H1 (cell line): ENCODE measurements at regions not wholly inside any gene's neighbourhood (a gene's known extent, or its start where the extent isn't known, plus 50 kb on each side); places are given as distances from the start of the nearest gene placed in this dataset.

Experiments
- CTCF ChIA-PET: fragments of 300-600 bp; sonication (Branson Sonifier 250); formaldehyde crosslinking; loops from one replicate; lab custom pipeline; 2021; ENCODE audit not compliant: partially characterized antibody; lab: Charles Lee
- POLR2A ChIA-PET: fragments of 300-600 bp; sonication (Branson Sonifier 250); formaldehyde crosslinking; loops from one replicate; lab custom pipeline; 2021; ENCODE audit warnings: inconsistent platforms; ENCODE audit not compliant: partially characterized antibody; lab: Charles Lee
- DNase-seq, 2 experiments: peaks; one replicate each; pipeline versions ENCODE4 v3.0.0 to v3.0.0-alpha.2; 2010 to 2022; ENCODE audit warnings: low spot score in 2 of 2, low read depth in 1 of 2, mixed read lengths in 1 of 2
- FAIRE-seq: peaks from 2 replicates; lab custom pipeline; 2011; peaks lifted over from hg19 to GRCh38; lab: Jason Lieb, UNC
- H2AFZ ChIP-seq: 2 replicates; pipeline ENCODE4 v1.8.1; 2012; ENCODE audit warnings: low read length, inconsistent platforms
- H2AK5ac ChIP-seq: 2 replicates; pipeline ENCODE4 v1.6.1; 2013; ENCODE audit warnings: low read depth, low read length
- H2BK120ac ChIP-seq: replicated peaks from 2 replicates; pipeline ENCODE3; 2013; ENCODE audit warnings: low read depth, low read length, inconsistent platforms
- H2BK12ac ChIP-seq: 2 replicates; pipeline ENCODE4 v1.6.1; 2013; ENCODE audit warnings: low read depth, low read length
- H2BK15ac ChIP-seq: 2 replicates; pipeline ENCODE4 v1.6.1; 2013; ENCODE audit warnings: low read length
- H2BK20ac ChIP-seq: 2 replicates; pipeline ENCODE4 v1.6.1; 2013; ENCODE audit warnings: low read length
- H2BK5ac ChIP-seq: 2 replicates; pipeline ENCODE4 v1.6.1; 2013; ENCODE audit warnings: low read depth, low read length
- H3K14ac ChIP-seq: 2 replicates; pipeline ENCODE4 v1.6.1; 2013; ENCODE audit warnings: inconsistent platforms; ENCODE audit not compliant: insufficient read length
- H3K18ac ChIP-seq: 2 replicates; pipeline ENCODE4 v1.6.1; 2013; ENCODE audit warnings: low read length; ENCODE audit errors: extremely low read depth
- H3K23ac ChIP-seq: 2 replicates; pipeline ENCODE4 v1.6.1; 2013; ENCODE audit warnings: inconsistent platforms; ENCODE audit not compliant: insufficient read length
- H3K23me2 ChIP-seq: 2 replicates; pipeline ENCODE4 v1.6.1; 2013; ENCODE audit warnings: low read depth, low read length
- H3K27ac ChIP-seq: 2 replicates; pipeline ENCODE4 v1.6.1; 2011; ENCODE audit warnings: low read depth, low read length, inconsistent platforms
- H3K27me3 ChIP-seq, 4 experiments: replicated peaks in 1 of 4; 1 replicate in 1 of 4; 2 replicates in 3 of 4; pipeline versions ENCODE4 v1.6.1 to v1.8.1; 2011 to 2013; ENCODE audit warnings: low read length in 3 of 4, mild to moderate bottlenecking in 3 of 4, inconsistent platforms in 2 of 4, mixed read lengths in 2 of 4, moderate library complexity in 1 of 4; ENCODE audit not compliant: control insufficient read depth in 3 of 4, insufficient read depth in 3 of 4; ENCODE audit errors: extremely low read depth in 1 of 4
- H3K36me3 ChIP-seq, 4 experiments: 2 replicates each; pipeline versions ENCODE4 v1.6.1 to v1.8.1; 2011 to 2013; ENCODE audit warnings: mild to moderate bottlenecking in 4 of 4, low read length in 3 of 4, moderate library complexity in 2 of 4, control low read depth in 1 of 4, inconsistent platforms in 1 of 4; ENCODE audit not compliant: insufficient read depth in 4 of 4, control insufficient read depth in 2 of 4
- H3K4ac ChIP-seq: replicated peaks from 2 replicates; pipeline ENCODE3; 2013; ENCODE audit warnings: low read length, low read depth, mixed read lengths, inconsistent platforms; ENCODE audit not compliant: insufficient read length
- H3K4me1 ChIP-seq, 4 experiments: replicated peaks in 1 of 4; 1 replicate in 1 of 4; 2 replicates in 3 of 4; pipeline versions ENCODE4 v1.6.1 to v1.8.1; 2011 to 2013; ENCODE audit warnings: low read length in 3 of 4, inconsistent platforms in 2 of 4, mixed read lengths in 1 of 4; ENCODE audit not compliant: insufficient read depth in 4 of 4, control insufficient read depth in 3 of 4
- H3K4me2 ChIP-seq, 2 experiments: 2 replicates each; pipeline versions ENCODE4 v1.6.1 to v1.8.1; 2011 to 2013; ENCODE audit warnings: low read depth in 2 of 2, low read length in 2 of 2, control low read depth in 1 of 2, inconsistent platforms in 1 of 2, mild to moderate bottlenecking in 1 of 2; ENCODE audit not compliant: insufficient read depth in 1 of 2
- H3K4me3 ChIP-seq, 4 experiments: fragments of 200-600, 300-600 bp in 1 of 4; sonication (generic), shearing (Covaris generic), sonication (Bioruptor Twin) in 1 of 4; 2 replicates each; pipeline versions ENCODE4 v1.5.1 to v1.8.1; 2011 to 2016; ENCODE audit warnings: low read length in 4 of 4, low read depth in 3 of 4, control low read depth in 2 of 4, inconsistent platforms in 2 of 4, mild to moderate bottlenecking in 2 of 4, mixed read lengths in 1 of 4, moderate library complexity in 1 of 4; ENCODE audit not compliant: insufficient read depth in 2 of 4; ENCODE audit errors: extremely low read depth in 1 of 4
- H3K56ac ChIP-seq: replicated peaks from 2 replicates; pipeline ENCODE3; 2013; ENCODE audit warnings: low read depth, mild to moderate bottlenecking, mixed read lengths, low read length, inconsistent platforms; ENCODE audit not compliant: insufficient read length
- H3K79me1 ChIP-seq: 2 replicates; pipeline ENCODE4 v1.6.1; 2013; ENCODE audit warnings: low read depth, low read length, control low read depth
- H3K79me2 ChIP-seq, 2 experiments: 2 replicates each; pipeline versions ENCODE4 v1.6.1 to v1.8.1; 2012 to 2013; ENCODE audit warnings: low read length in 2 of 2, mild to moderate bottlenecking in 2 of 2, inconsistent platforms in 1 of 2; ENCODE audit not compliant: insufficient read depth in 2 of 2, control insufficient read depth in 1 of 2
- H3K9ac ChIP-seq, 4 experiments: replicated peaks in 1 of 4; 1 replicate in 1 of 4; 2 replicates in 3 of 4; pipeline versions ENCODE4 v1.6.1 to v1.8.1; 2011 to 2013; ENCODE audit warnings: low read depth in 3 of 4, low read length in 3 of 4, control low read depth in 2 of 4, mild to moderate bottlenecking in 2 of 4, moderate library complexity in 2 of 4, inconsistent platforms in 1 of 4; ENCODE audit errors: extremely low read depth in 1 of 4
- H3K9me3 ChIP-seq, 2 experiments: 2 replicates each; pipeline versions ENCODE4 v1.6.1 to v1.8.1; 2012 to 2013; ENCODE audit warnings: mild to moderate bottlenecking in 2 of 2, moderate library complexity in 2 of 2, control low read depth in 1 of 2, inconsistent platforms in 1 of 2, low read depth in 1 of 2, low read length in 1 of 2, mixed read lengths in 1 of 2; ENCODE audit not compliant: insufficient read depth in 2 of 2
- H4K20me1 ChIP-seq, 2 experiments: replicated peaks in 1 of 2; 2 replicates each; pipeline versions ENCODE3 to v1.8.1; 2011 to 2013; ENCODE audit warnings: inconsistent platforms in 2 of 2, low read length in 2 of 2, mild to moderate bottlenecking in 1 of 2; ENCODE audit not compliant: insufficient read depth in 2 of 2, control insufficient read depth in 1 of 2
- H4K5ac ChIP-seq: 2 replicates; pipeline ENCODE4 v1.6.1; 2013; ENCODE audit warnings: low read length, low read depth, mixed read lengths, inconsistent platforms; ENCODE audit not compliant: insufficient read length
- H4K8ac ChIP-seq: 2 replicates; pipeline ENCODE4 v1.8.0; 2013; ENCODE audit warnings: mild to moderate bottlenecking, moderate library complexity, low read length, inconsistent platforms; ENCODE audit not compliant: insufficient read depth; ENCODE audit errors: extremely low read depth
- H4K91ac ChIP-seq: replicated peaks from 2 replicates; pipeline ENCODE3; 2013; ENCODE audit warnings: low read length, mixed read lengths, inconsistent platforms; ENCODE audit not compliant: insufficient read length
- CTCF ChIP-seq, 3 experiments: IDR thresholded peaks; 1 replicate in 2 of 3; 2 replicates in 1 of 3; pipeline versions ENCODE4 v1.5.1 to v1.6.1; 2011; ENCODE audit warnings: low read length in 3 of 3, mild to moderate bottlenecking in 3 of 3, inconsistent platforms in 2 of 3, low read depth in 1 of 3, moderate library complexity in 1 of 3; ENCODE audit not compliant: insufficient read depth in 1 of 3; ENCODE audit errors: control extremely low read depth in 1 of 3
- RAD21 ChIP-seq, 2 experiments: IDR thresholded peaks in 1 of 2; conservative IDR thresholded peaks in 1 of 2; 2 replicates each; pipeline ENCODE4 v1.6.1; 2011; ENCODE audit warnings: low read depth in 2 of 2, low read length in 2 of 2, improper control_type of control experiment in 1 of 2, inconsistent platforms in 1 of 2, mild to moderate bottlenecking in 1 of 2, moderate library complexity in 1 of 2
- SRF ChIP-seq: IDR thresholded peaks from 2 replicates; pipeline ENCODE4 v1.6.1; 2011; ENCODE audit warnings: mild to moderate bottlenecking, low read depth, low read length, moderate library complexity
- YY1 ChIP-seq: IDR thresholded peaks from 2 replicates; pipeline ENCODE4 v1.6.1; 2011; ENCODE audit warnings: low read depth, mild to moderate bottlenecking, low read length
- WGBS, 2 experiments: shearing (Covaris generic) in 1 of 2; methylation state at CpG; one replicate each; pipeline versions ENCODE4 v1.1.6 to v1.1.7; 2013 to 2015; ENCODE audit warnings: low lambda C conversion rate in 2 of 2, mixed read lengths in 2 of 2, inconsistent platforms in 1 of 2, low coverage in 1 of 2, missing lambda C conversion rate in 1 of 2; ENCODE audit not compliant: insufficient replicate concordance in 2 of 2, insufficient coverage in 1 of 2, insufficient read length in 1 of 2; ENCODE audit errors: extremely low coverage in 1 of 2, missing lambda C conversion rate in 1 of 2; 5-methylcytosine and 5-hydroxymethylcytosine counted together

- Histone ChIP-seq H3K9me3 (no peaks in the 10 kb centered on the region), H3K18ac (no peak overlapping the region)
- TF ChIP-seq SRF: no peak
- TF ChIP-seq RAD21 (IDR thresholded peaks at IDR 0.05 in 1 of 2, conservative IDR thresholded peaks at IDR 0.05 in 1 of 2; ENCODE audit: low read depth in 2 of 2, low read length in 2 of 2): peak; percentile 42 to 65
- TF ChIP-seq CTCF (IDR thresholded peaks at IDR 0.05; ENCODE audit: control extremely low read depth in 1 of 3, insufficient read depth in 1 of 3, low read depth in 1 of 3, low read length in 3 of 3): peak in 2 of 3 experiments; percentile 35 to 70; a peak in 3 of 4 replicates
- TF ChIP-seq YY1: 0 out of 2 replicates have a peak, but pooled peaks have one; percentile 30
- TF ChIP-seq, all 59 proteins: peak for 3
- ChIA-PET CTCF (interaction anchor here (0.9 to 2.0 kb wide), 9 partner anchors 10 to 252 kb away, joined by 3 to 8 read pairs (median 4); no protein-coding TSS in a partner anchor), POLR2A (no interaction called here)
- H3K4me1 ChIP-seq: peaks cover 0 to 9% (median 4%) of the 10 kb centered on the region in 4 experiments; a peak in 3 of 7 replicates
- no peaks in the 10 kb centered on the region for H3K36me3 ChIP-seq
- FAIRE-seq: peak; percentile 70
- no peak overlapping the region for H2BK15ac ChIP-seq
- H3K4ac ChIP-seq: no peak overlapping the region
- H4K8ac ChIP-seq: no peak overlapping the region
- no peak overlapping the region for H3K9ac ChIP-seq
- no peaks in the 10 kb centered on the region for H3K79me2 ChIP-seq
- no peak overlapping the region for H3K4me2 ChIP-seq
- H3K14ac ChIP-seq: no peak overlapping the region
- H4K20me1 ChIP-seq: no peaks in the 10 kb centered on the region
- H3K79me1 ChIP-seq: no peaks in the 10 kb centered on the region
- DNase-seq: no peak
- no peak overlapping the region for H3K4me3 ChIP-seq
- no peak overlapping the region for H2BK5ac ChIP-seq
- no peak overlapping the region for H4K91ac ChIP-seq
- no peak overlapping the region for H4K5ac ChIP-seq
- WGBS, 2 experiments: 94% methylated on average over 2 of the region's 2 CpGs; no CpG with 5 or more reads in 1 of the 2 experiments
- H2AFZ ChIP-seq: no peak overlapping the region
- no peak overlapping the region for H3K56ac ChIP-seq
- no peak overlapping the region for H3K23ac ChIP-seq
- no peak overlapping the region for H2AK5ac ChIP-seq
- H2BK120ac ChIP-seq: no peak overlapping the region
- no peaks in the 10 kb centered on the region for H3K27me3 ChIP-seq
- no peak overlapping the region for H2BK12ac ChIP-seq
- no peak overlapping the region for H3K27ac ChIP-seq
- no peak overlapping the region for H2BK20ac ChIP-seq
- H3K23me2 ChIP-seq: peaks cover 2% of the 10 kb centered on the region; the same call in 1 of the 2 replicates
These were observed 138.9 kb upstream of the RORA start for GRCh38 chr15:61367953-61368352.
